Gastrocnemius medialis (tissue), 4 donors: ENCODE measurements at regions not wholly inside any gene's neighbourhood (a gene's known extent, or its start where the extent isn't known, plus 50 kb on each side); places are given as distances from the start of the nearest gene placed in this dataset.

Experiments
- ATAC-seq, 2 donors: fragments of 150-250 bp; one replicate each; pipeline ENCODE4 v1.9.1; 2016
- DNase-seq, 2 donors: peaks; one replicate each; pipeline ENCODE4 v3.0.0-alpha.2; 2019
- H3K27ac ChIP-seq, 4 donors: fragments of 200-600 bp; sonication (generic); 1 replicate in 1 of 4; 2 replicates in 3 of 4; pipeline ENCODE4 v1.5.1; 2016 to 2018; ENCODE audit warnings: mild to moderate bottlenecking in 2 of 4, moderate library complexity in 1 of 4
- H3K27me3 ChIP-seq, 3 donors: fragments of 200-600 bp; sonication (generic) in 2 of 3; 1 replicate in 1 of 3; 2 replicates in 2 of 3; pipeline versions ENCODE4 v1.5.1 to v1.6.0; 2016 to 2019; ENCODE audit warnings: mild to moderate bottlenecking in 1 of 3, moderate library complexity in 1 of 3
- H3K36me3 ChIP-seq, 2 donors: fragments of 200-600 bp; sonication (generic) in 1 of 2; one replicate each; pipeline ENCODE4 v1.5.1; 2017 to 2018
- H3K4me1 ChIP-seq, 2 donors: fragments of 200-600 bp; sonication (generic) in 1 of 2; one replicate each; pipeline ENCODE4 v1.5.1; 2016 to 2017; ENCODE audit warnings: mild to moderate bottlenecking in 2 of 2
- H3K4me3 ChIP-seq, 4 donors: fragments of 200-600 bp; sonication (generic) in 3 of 4; 1 replicate in 1 of 4; 2 replicates in 3 of 4; pipeline ENCODE4 v1.5.1; 2016 to 2019; ENCODE audit warnings: mild to moderate bottlenecking in 2 of 4
- H3K9me3 ChIP-seq, 3 donors: fragments of 200-600 bp; sonication (generic) in 2 of 3; 1 replicate in 1 of 3; 2 replicates in 2 of 3; pipeline ENCODE4 v1.5.1; 2016 to 2019
- CTCF ChIP-seq, 5 experiments: fragments of 450-650 bp in 3 of 5; fragments of 200-600 bp in 2 of 5; sonication (generic) in 2 of 5; IDR thresholded peaks in 4 of 5; conservative IDR thresholded peaks in 1 of 5; 1 replicate in 4 of 5; 2 replicates in 1 of 5; pipeline ENCODE4 v1.5.1; 2016 to 2019; ENCODE audit warnings: antibody characterized with exemption in 5 of 5, mild to moderate bottlenecking in 3 of 5, moderate library complexity in 3 of 5
- POLR2A ChIP-seq, 2 donors: fragments of 450-650 bp; IDR thresholded peaks; one replicate each; pipeline ENCODE4 v1.6.1; 2017; ENCODE audit warnings: antibody characterized with exemption in 2 of 2, mild to moderate bottlenecking in 2 of 2, moderate library complexity in 2 of 2
- in situ Hi-C, 4 donors: fragments of 200-750 bp; cut with MboI; loops; one replicate each; pipeline versions ENCODE4 v1.15.0 to v1.8.0; 2017; ENCODE audit warnings: low sequenced_read_pairs in 4 of 4
- intact Hi-C: fragments of 100-400 bp; cut with DNase I; formaldehyde crosslinking; loops from one replicate; pipeline ENCODE4 v1.15.1; 2023; ENCODE audit warnings: low total_unique reads

- DNase-seq (no peak), ATAC-seq (peak in 1 of 2 donors; percentile 10)
- TF ChIP-seq POLR2A (IDR thresholded peaks at IDR 0.05) (no peak), CTCF (IDR thresholded peaks at IDR 0.05 in 4 of 5, conservative IDR thresholded peaks at IDR 0.05 in 1 of 5) (no peak)
- Histone ChIP-seq H3K4me1 (peaks cover 9 to 26% of the 10 kb centered on the region in 2 donors), H3K4me3 (no peak overlapping the region), H3K36me3 (no peaks in the 10 kb centered on the region), H3K27me3 (no peaks in the 10 kb centered on the region), H3K9me3 (no peaks in the 10 kb centered on the region), H3K27ac (peak overlapping the region; percentile 76 to 82 (median 80))
- in situ Hi-C loops (no loop called here), intact Hi-C loops (no loop called here)
Observed at GRCh38 chr5:173781432-173781815, 106.7 kb upstream of the CPEB4 start.

GRCh38 chr5:173781816-173782670 lies 106.1 kb upstream of the CPEB4 start:
- TF ChIP-seq CTCF (IDR thresholded peaks at IDR 0.05 in 4 of 5, conservative IDR thresholded peaks at IDR 0.05 in 1 of 5) = no peak
- peak; percentile 15 to 40 for TF ChIP-seq POLR2A (IDR thresholded peaks at IDR 0.05)
- ATAC-seq = peak; percentile 93 to 95
- peak overlapping the region; percentile 76 to 82 (median 80) for H3K27ac ChIP-seq
- peak; percentile 75 to 90 for DNase-seq
- no peaks in the 10 kb centered on the region for H3K27me3 ChIP-seq
- intact Hi-C loops = no loop called here
- no peaks in the 10 kb centered on the region for H3K36me3 ChIP-seq
- no peaks in the 10 kb centered on the region for H3K9me3 ChIP-seq
- in situ Hi-C loops = no loop called here
- no peak overlapping the region for H3K4me3 ChIP-seq
- peaks cover 9 to 26% of the 10 kb centered on the region in 2 donors for H3K4me1 ChIP-seq

GRCh38 chr5:173782671-173783101 lies 105.5 kb upstream of the CPEB4 start:
- TF ChIP-seq POLR2A (IDR thresholded peaks at IDR 0.05) = no peak
- no peak for TF ChIP-seq CTCF (IDR thresholded peaks at IDR 0.05 in 4 of 5, conservative IDR thresholded peaks at IDR 0.05 in 1 of 5)
- DNase-seq = no peak
- ATAC-seq = no peak
- Histone ChIP-seq H3K4me1 (peaks cover 9 to 26% of the 10 kb centered on the region in 2 donors), H3K4me3 (no peak overlapping the region), H3K27ac (peak overlapping the region; percentile 76 to 82 (median 80)), H3K27me3 (no peaks in the 10 kb centered on the region), H3K9me3 (no peaks in the 10 kb centered on the region), H3K36me3 (no peaks in the 10 kb centered on the region)
- in situ Hi-C loops (no loop called here), intact Hi-C loops (no loop called here)

GRCh38 chr5:173783371-173783770 lies 104.8 kb upstream of the CPEB4 start:
- H3K36me3 ChIP-seq = no peaks in the 10 kb centered on the region
- H3K4me1 ChIP-seq = peaks cover 9 to 26% of the 10 kb centered on the region in 2 donors
- in situ Hi-C loops (no loop called here), intact Hi-C loops (no loop called here)
- ATAC-seq = no peak
- H3K27me3 ChIP-seq = no peaks in the 10 kb centered on the region
- H3K9me3 ChIP-seq = no peaks in the 10 kb centered on the region
- TF ChIP-seq POLR2A (IDR thresholded peaks at IDR 0.05) (no peak), CTCF (IDR thresholded peaks at IDR 0.05 in 4 of 5, conservative IDR thresholded peaks at IDR 0.05 in 1 of 5) (no peak)
- DNase-seq = no peak
- H3K4me3 ChIP-seq = no peak overlapping the region
- peak overlapping the region in 3 of 4 donors; percentile 76 to 82 (median 80) for H3K27ac ChIP-seq
